BJ (cell line): ENCODE measurements at regions not wholly inside any gene's neighbourhood (a gene's known extent, or its start where the extent isn't known, plus 50 kb on each side); places are given as distances from the start of the nearest gene placed in this dataset.
"Not testable (repeated sequence)": the region's sequence is repeated elsewhere in the genome, so short reads cannot be mapped to it uniquely, and the experiment has no call there.

ENCODE experiments used
- CTCF ChIA-PET: fragments of 350-600 bp; formaldehyde crosslinking; extraction: SDS; loops from one replicate; lab custom pipeline; 2021; ENCODE audit warnings: antibody characterized with exemption, inconsistent platforms; lab: Yijun Ruan, JAX
- POLR2A ChIA-PET: fragments of 300-600 bp; sonication (Branson Sonifier 250); formaldehyde crosslinking; extraction: SDS; loops from one replicate; lab custom pipeline; 2021; ENCODE audit warnings: antibody characterized with exemption; lab: Charles Lee
- DNase-seq: peaks from one replicate; pipeline ENCODE4 v3.0.0-alpha.2; 2011; ENCODE audit warnings: low read depth
- H3K27me3 ChIP-seq: 2 replicates; pipeline ENCODE4 v1.6.0; 2011; ENCODE audit warnings: low read length; ENCODE audit not compliant: control insufficient read depth, insufficient read depth
- H3K36me3 ChIP-seq: 2 replicates; pipeline ENCODE4 v1.5.1; 2011; ENCODE audit warnings: low read length; ENCODE audit not compliant: control insufficient read depth, insufficient read depth
- H3K4me3 ChIP-seq: 2 replicates; pipeline ENCODE4 v1.5.1; 2011; ENCODE audit warnings: low read depth, mild to moderate bottlenecking, control low read depth, low read length

DNA sequence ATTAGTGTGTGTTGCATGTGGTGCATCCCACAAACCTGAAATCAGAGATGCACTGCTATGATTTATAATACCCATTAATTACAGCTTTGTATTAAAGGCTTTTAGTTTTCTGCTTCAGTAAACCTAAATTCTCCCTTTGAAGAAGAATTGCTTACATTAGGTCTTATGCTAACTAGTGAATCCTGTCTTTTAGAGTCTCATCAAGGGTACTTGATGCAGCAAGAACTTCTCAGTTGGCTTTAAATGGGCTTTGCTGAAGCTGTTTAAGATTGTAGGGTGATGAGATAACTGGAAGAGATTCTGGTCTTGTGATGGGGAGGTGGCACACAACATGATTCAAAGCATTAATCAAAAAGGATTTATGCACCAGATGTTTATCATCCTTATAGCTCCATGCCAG lies 1920.1 kb downstream of the KHDRBS2 start:
- H3K4me3 ChIP-seq, CTCF ChIA-PET, POLR2A ChIA-PET, H3K27me3 ChIP-seq, H3K36me3 ChIP-seq, DNase-seq: not testable (repeated sequence)

DNA sequence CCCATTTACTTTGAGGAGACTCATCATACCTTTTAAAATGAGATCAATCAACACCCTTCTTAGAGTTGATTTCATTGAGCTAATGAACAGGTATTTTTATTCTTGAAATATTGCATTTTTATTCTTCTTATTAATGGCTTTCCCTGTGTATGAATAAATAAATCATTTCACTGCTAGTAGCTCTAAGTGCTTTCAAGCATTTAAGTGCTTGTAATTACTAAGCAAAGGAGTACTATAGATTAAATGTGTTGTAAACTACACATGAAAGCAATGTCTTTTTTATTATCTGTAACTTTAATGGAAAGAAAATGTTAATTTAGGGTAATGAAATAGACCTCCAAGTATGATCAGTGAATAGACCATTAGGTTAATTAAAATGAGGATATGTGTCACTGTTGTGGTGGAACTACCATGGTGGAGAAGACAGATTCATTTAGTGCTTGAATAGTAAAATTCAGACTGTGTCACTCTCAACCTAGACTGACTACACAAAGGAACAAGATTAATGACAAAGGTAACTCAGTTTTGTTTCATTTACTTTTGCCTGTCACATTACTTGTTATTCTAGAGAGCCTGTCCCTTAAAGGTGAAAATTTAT lies 1943.5 kb downstream of the KHDRBS2 start:
- POLR2A ChIA-PET, CTCF ChIA-PET: not testable (repeated sequence)

DNA sequence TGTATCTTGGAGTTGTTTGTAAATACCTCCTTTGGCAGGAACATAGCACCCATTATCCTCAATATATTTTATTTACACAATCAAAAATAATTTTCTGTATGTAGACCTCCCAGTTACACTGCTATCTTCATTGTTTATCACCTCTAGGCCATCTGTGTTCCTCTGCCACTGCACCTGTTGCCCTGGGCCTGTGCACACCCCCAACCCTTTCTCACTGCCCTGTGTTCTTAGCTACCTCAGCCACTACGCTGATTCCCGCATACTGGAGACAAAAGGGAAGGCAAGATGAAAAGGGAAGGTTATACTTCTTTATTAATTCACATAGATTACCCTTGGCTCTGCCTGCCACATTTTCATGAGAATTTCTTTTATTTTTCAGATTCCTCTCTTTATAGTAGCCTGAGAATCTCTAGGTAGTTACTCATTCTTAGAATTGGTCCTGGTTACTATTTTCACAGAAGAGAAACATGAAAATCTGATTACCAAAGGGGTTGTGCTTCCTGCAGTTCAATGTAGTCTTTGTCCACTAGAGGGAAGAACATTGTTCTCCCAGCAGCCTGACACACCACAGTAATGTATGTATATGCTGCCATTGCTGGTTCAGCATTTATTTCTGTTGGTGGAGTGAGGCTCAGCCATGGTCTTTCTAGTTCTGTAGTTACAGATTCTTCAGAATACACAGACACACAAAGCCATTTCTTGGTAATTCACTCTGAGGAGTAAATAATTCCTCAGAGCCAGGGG lies 1947.5 kb downstream of the KHDRBS2 start:
- H3K36me3 ChIP-seq, H3K4me3 ChIP-seq, DNase-seq, H3K27me3 ChIP-seq, CTCF ChIA-PET, POLR2A ChIA-PET: not testable (repeated sequence)

More for the DNA sequence above, 1943.5 kb downstream of the KHDRBS2 start:
- not testable (repeated sequence) for H3K36me3 ChIP-seq, H3K4me3 ChIP-seq, DNase-seq, H3K27me3 ChIP-seq

DNA sequence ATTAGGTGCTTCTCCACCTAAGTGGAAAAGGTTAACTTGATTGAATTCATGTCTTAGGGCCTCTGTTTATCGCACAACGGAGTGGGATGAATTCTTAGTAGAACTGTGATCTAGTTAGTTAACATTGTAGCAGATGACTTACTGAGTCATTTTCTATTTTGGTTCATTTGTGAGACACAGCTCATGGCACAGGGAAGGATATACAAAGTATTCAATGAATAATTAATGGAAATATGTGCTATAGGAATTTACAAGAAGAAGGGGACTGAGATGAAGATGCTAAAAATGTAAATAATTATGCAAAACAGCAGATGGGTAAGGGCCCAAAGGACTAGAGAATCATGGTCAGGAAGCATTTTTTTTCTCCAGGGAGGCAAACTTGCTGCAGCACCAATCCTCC lies 1950.9 kb downstream of the KHDRBS2 start:
- H3K4me3 ChIP-seq, H3K27me3 ChIP-seq, DNase-seq, CTCF ChIA-PET, POLR2A ChIA-PET, H3K36me3 ChIP-seq: not testable (repeated sequence)

DNA sequence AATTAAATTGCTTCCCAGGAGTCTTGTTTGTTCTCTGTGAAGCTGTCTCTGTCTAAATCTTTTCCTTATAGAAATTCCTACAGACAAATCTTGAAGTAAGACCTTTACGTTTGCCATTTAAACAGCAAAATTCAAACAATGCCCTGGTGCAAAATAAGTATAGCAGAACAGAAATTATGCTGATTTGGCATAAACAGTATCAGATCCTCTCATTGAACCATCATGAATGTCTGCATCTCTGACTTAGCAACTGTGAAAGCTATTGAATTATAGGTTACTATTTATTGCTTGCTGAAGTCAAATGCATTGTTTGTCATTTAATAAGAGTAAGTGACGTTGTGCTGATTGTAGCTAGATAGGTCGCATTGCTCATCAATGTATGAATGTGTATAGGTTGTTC lies 1952.3 kb downstream of the KHDRBS2 start:
- CTCF ChIA-PET, H3K36me3 ChIP-seq, DNase-seq, H3K4me3 ChIP-seq, POLR2A ChIA-PET, H3K27me3 ChIP-seq: not testable (repeated sequence)

DNA sequence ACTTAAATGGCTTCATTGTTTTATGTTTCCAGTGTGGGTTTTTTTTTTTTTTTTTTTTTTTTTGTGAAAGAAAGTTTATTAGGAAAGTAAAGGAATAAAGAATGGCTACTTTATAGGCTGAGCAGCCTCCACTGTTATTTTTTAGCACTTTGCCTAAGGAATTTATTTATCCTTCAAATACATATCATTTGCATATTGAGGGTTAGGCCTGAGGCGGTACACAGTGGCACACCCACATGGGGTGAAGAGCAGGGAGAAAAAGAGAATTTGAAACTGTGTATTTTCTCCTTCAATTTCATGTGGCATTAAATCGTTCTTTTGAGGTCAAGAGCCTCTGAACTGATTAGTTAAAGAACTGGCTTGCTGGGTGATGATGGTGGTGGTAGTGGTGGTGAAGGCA lies 1977.1 kb downstream of the KHDRBS2 start:
- H3K27me3 ChIP-seq, CTCF ChIA-PET, POLR2A ChIA-PET, DNase-seq, H3K4me3 ChIP-seq, H3K36me3 ChIP-seq: not testable (repeated sequence)
